Uterus (tissue), 2 donors: ENCODE measurements at regions not wholly inside any gene's neighbourhood (a gene's known extent, or its start where the extent isn't known, plus 50 kb on each side); places are given as distances from the start of the nearest gene placed in this dataset.

Experiments
- CTCF ChIP-seq, 4 experiments: fragments of 200-600 bp in 2 of 4; fragments of 450-650 bp in 2 of 4; sonication (generic) in 2 of 4; IDR thresholded peaks; one replicate each; pipeline ENCODE4 v1.5.1; 2016 to 2019; ENCODE audit warnings: antibody characterized with exemption in 4 of 4, mild to moderate bottlenecking in 2 of 4, moderate library complexity in 1 of 4
- POLR2A ChIP-seq, 2 donors: fragments of 450-650 bp; IDR thresholded peaks; one replicate each; pipeline ENCODE4 v1.6.1; 2016; ENCODE audit warnings: antibody characterized with exemption in 2 of 2, mild to moderate bottlenecking in 1 of 2, moderate library complexity in 1 of 2

GRCh38 chr1:232568331-232568852, 61.5 kb downstream of the SIPA1L2 start:
- TF ChIP-seq CTCF (IDR thresholded peaks at IDR 0.05) (no peak), POLR2A (IDR thresholded peaks at IDR 0.05) (no peak)
